ENCODE measurements at regions not wholly inside any gene's neighbourhood (a gene's known extent, or its start where the extent isn't known, plus 50 kb on each side); places are given as distances from the start of the nearest gene placed in this dataset.

- DNase-seq (no peak), ATAC-seq (no peak)
- no peaks in the 10 kb centered on the region for H3K4me1 ChIP-seq
- H3K36me3 ChIP-seq = no peaks in the 10 kb centered on the region
- intact Hi-C loops (cut with DNase I; ENCODE audit: low total_unique reads) = no loop called here
- no peak overlapping the region for H3K4me3 ChIP-seq
- no peak overlapping the region for H3K27ac ChIP-seq
- TF ChIP-seq POLR2A (IDR thresholded peaks at IDR 0.05) (no peak), CTCF (IDR thresholded peaks at IDR 0.05 in 4 of 5, conservative IDR thresholded peaks at IDR 0.05 in 1 of 5) (no peak)
- in situ Hi-C loops (cut with MboI; ENCODE audit: low sequenced_read_pairs in 4 of 4) = no loop called here
- H3K9me3 ChIP-seq = no peaks in the 10 kb centered on the region
- H3K27me3 ChIP-seq = no peaks in the 10 kb centered on the region
Measured at GRCh38 chrX:69372435-69372834, 131.7 kb upstream of the NALF2 start.

GRCh38 chrX:69371159-69371558 lies 133.0 kb upstream of the NALF2 start:
- TF ChIP-seq CTCF (IDR thresholded peaks at IDR 0.05 in 4 of 5, conservative IDR thresholded peaks at IDR 0.05 in 1 of 5) (no peak), POLR2A (IDR thresholded peaks at IDR 0.05) (no peak)
- intact Hi-C loops (cut with DNase I; ENCODE audit: low total_unique reads) (no loop called here), in situ Hi-C loops (cut with MboI; ENCODE audit: low sequenced_read_pairs in 4 of 4) (no loop called here)
- ATAC-seq (no peak), DNase-seq (no peak)
- H3K27me3 ChIP-seq = no peaks in the 10 kb centered on the region
- no peak overlapping the region for H3K4me3 ChIP-seq
- H3K27ac ChIP-seq = no peak overlapping the region
- no peaks in the 10 kb centered on the region for H3K9me3 ChIP-seq
- H3K4me1 ChIP-seq = no peaks in the 10 kb centered on the region
- H3K36me3 ChIP-seq = no peaks in the 10 kb centered on the region

- H3K4me3 ChIP-seq = no peak overlapping the region
- ATAC-seq = no peak
- no peaks in the 10 kb centered on the region for H3K4me1 ChIP-seq
- H3K27me3 ChIP-seq = no peaks in the 10 kb centered on the region
- intact Hi-C loops (cut with DNase I; ENCODE audit: low total_unique reads) (no loop called here), in situ Hi-C loops (cut with MboI; ENCODE audit: low sequenced_read_pairs in 4 of 4) (no loop called here)
- no peak overlapping the region for H3K27ac ChIP-seq
- no peaks in the 10 kb centered on the region for H3K9me3 ChIP-seq
- TF ChIP-seq CTCF (IDR thresholded peaks at IDR 0.05 in 4 of 5, conservative IDR thresholded peaks at IDR 0.05 in 1 of 5) = no peak
- TF ChIP-seq POLR2A (IDR thresholded peaks at IDR 0.05) = no peak
- H3K36me3 ChIP-seq = no peaks in the 10 kb centered on the region
- DNase-seq = no peak
Measured at GRCh38 chrX:69369999-69370398, 134.1 kb upstream of the NALF2 start.

- intact Hi-C loops (cut with DNase I; ENCODE audit: low total_unique reads) (no loop called here), in situ Hi-C loops (cut with MboI; ENCODE audit: low sequenced_read_pairs in 4 of 4) (no loop called here)
- Histone ChIP-seq H3K36me3 (no peaks in the 10 kb centered on the region), H3K9me3 (no peaks in the 10 kb centered on the region), H3K4me1 (no peaks in the 10 kb centered on the region), H3K4me3 (no peak overlapping the region), H3K27me3 (no peaks in the 10 kb centered on the region), H3K27ac (no peak overlapping the region)
- no peak for DNase-seq
- ATAC-seq = no peak
- no peak for TF ChIP-seq CTCF (IDR thresholded peaks at IDR 0.05 in 4 of 5, conservative IDR thresholded peaks at IDR 0.05 in 1 of 5)
- no peak for TF ChIP-seq POLR2A (IDR thresholded peaks at IDR 0.05)
Measured at GRCh38 chrX:69366183-69366582, 137.9 kb upstream of the NALF2 start.

GRCh38 chrX:69365755-69366154 lies 138.4 kb upstream of the NALF2 start:
- Histone ChIP-seq H3K4me3 (no peak overlapping the region), H3K36me3 (no peaks in the 10 kb centered on the region), H3K27me3 (no peaks in the 10 kb centered on the region), H3K9me3 (no peaks in the 10 kb centered on the region), H3K4me1 (no peaks in the 10 kb centered on the region), H3K27ac (no peak overlapping the region)
- ATAC-seq = no peak
- intact Hi-C loops (cut with DNase I; ENCODE audit: low total_unique reads) (no loop called here), in situ Hi-C loops (cut with MboI; ENCODE audit: low sequenced_read_pairs in 4 of 4) (no loop called here)
- TF ChIP-seq POLR2A (IDR thresholded peaks at IDR 0.05) = no peak
- no peak for TF ChIP-seq CTCF (IDR thresholded peaks at IDR 0.05 in 4 of 5, conservative IDR thresholded peaks at IDR 0.05 in 1 of 5)
- DNase-seq = no peak

All from gastrocnemius medialis (tissue), 4 donors.